ENCODE measurements at regions not wholly inside any gene's neighbourhood (a gene's known extent, or its start where the extent isn't known, plus 50 kb on each side); places are given as distances from the start of the nearest gene placed in this dataset.
"Not testable (repeated sequence)": the region's sequence is repeated elsewhere in the genome, so short reads cannot be mapped to it uniquely, and the experiment has no call there.

- DNase-seq (ENCODE audit: low read depth) = no peak
Observed at GRCh38 chr1:219726480-219727272, 113.8 kb upstream of the ZC3H11B start.

DNA sequence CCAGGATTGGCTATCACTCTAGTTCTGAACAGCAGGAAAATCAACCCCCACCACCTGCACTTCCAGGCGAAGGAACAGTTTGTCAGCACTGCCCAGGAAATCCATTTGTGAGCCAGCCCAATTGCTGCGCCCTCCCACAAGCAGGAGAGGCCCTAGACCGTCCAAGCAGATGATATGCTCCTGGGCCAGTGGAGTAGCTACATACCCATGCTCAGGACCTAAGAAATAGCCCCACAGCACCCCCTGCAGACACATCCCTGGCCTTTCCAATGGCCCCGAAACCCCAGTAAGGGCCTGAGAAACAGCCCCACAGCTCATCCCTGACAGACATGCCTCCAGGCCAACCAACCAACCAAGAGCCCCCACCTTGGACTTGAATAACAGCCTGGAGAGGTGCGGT, 111.5 kb upstream of the ZC3H11B start:
- no peak for DNase-seq (ENCODE audit: low read depth)

GRCh38 chr1:219717536-219717935, 104.6 kb upstream of the ZC3H11B start:
- no peak for DNase-seq (ENCODE audit: low read depth)

GRCh38 chr1:219716611-219717114, 103.8 kb upstream of the ZC3H11B start:
- no peak for DNase-seq (ENCODE audit: low read depth)

DNA sequence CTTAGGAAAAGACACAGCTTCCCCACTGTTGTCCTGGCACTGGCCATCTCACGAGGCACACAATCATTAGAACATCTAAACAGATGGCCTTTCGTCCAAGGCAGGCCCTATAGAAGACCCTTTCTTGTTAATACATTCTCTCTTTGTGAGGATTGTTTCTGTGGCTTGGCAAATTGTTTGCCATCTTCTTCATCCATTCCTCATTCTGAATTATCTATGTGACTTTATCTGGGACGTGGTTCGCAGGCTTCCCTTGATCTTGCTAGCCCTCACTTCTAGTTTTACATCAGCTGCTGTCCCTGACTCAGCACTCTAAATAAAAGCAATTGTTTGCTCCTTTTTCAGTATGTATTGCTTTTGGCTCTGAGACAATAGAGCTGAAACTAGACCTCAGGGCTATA, 101.1 kb upstream of the ZC3H11B start:
- DNase-seq (ENCODE audit: low read depth) = no peak

- no peak for DNase-seq (ENCODE audit: low read depth)
Observed at GRCh38 chr1:219712506-219712905, 99.6 kb upstream of the ZC3H11B start.

- DNase-seq (ENCODE audit: low read depth) = peak; percentile 69
Observed at GRCh38 chr1:219710529-219711194, 97.8 kb upstream of the ZC3H11B start.

- no peak for DNase-seq (ENCODE audit: low read depth)
Observed at GRCh38 chr1:219708919-219709543, 96.1 kb upstream of the ZC3H11B start.

- not testable (repeated sequence) for DNase-seq (ENCODE audit: low read depth)
Observed at GRCh38 chr1:219707885-219708284, 95.0 kb upstream of the ZC3H11B start.

GRCh38 chr1:219704331-219704730, 91.4 kb upstream of the ZC3H11B start:
- not testable (repeated sequence) for DNase-seq (ENCODE audit: low read depth)

DNA sequence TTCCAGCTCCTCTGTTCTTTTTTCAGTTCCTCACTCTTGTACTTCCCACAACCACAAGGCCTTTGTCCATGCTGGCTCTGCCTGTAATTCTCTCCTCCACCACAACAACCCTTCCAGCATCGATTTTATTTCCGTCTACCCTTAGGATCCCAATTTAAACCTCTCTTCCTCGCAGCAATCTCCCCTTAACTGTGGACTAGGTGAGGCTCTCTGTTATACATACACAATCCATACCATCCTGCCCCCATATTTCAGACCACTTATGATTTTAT, 90.4 kb upstream of the ZC3H11B start:
- DNase-seq (ENCODE audit: low read depth) = no peak

GRCh38 chr1:219701476-219701875, 88.6 kb upstream of the ZC3H11B start:
- no peak for DNase-seq (ENCODE audit: low read depth)

GRCh38 chr1:219699870-219700269, 87.0 kb upstream of the ZC3H11B start:
- DNase-seq (ENCODE audit: low read depth) = peak; percentile 37

DNA sequence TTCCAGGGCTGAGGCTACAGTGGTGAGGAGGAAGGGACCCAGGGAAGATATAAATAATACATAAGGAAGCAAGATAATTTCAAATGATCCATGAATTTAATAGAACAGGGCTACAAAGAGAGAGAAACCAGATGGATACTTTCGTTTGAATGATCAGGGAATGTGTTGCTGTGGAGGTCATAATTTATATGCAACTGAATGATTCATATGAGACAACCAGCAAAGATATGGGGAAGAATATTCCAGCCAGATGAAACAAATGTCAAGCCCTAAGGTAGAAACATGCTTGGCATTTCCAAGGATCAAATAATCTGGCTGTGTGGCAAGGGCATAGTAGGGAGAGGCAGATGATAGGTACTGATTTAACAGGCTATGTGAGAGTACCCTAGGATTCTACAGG, 84.8 kb upstream of the ZC3H11B start:
- no peak for DNase-seq (ENCODE audit: low read depth)

DNA sequence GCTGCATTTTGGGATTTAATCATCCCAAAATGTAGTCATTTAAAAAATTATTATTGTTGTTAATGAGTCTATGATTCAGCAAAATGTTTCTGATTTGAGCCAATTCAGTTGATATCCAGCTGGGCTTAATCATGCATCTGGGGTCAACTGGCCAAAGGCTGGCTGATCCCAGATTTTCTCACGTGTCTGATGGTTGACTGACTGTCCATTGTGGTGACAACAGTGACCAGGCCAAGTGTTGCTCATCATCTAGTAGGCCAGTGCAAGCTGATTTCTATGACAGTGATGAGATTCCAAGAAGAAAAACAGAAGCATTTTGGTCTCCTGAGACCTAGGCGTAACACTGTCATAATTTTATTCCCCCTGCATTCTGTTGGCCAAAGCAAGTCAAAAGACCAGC, 80.1 kb upstream of the ZC3H11B start:
- DNase-seq (ENCODE audit: low read depth) = no peak

- no peak for DNase-seq (ENCODE audit: low read depth)
Observed at GRCh38 chr1:219689774-219690173, 76.9 kb upstream of the ZC3H11B start.

- DNase-seq (ENCODE audit: low read depth) = no peak
Observed at GRCh38 chr1:219687779-219688178, 74.9 kb upstream of the ZC3H11B start.

- DNase-seq (ENCODE audit: low read depth) = no peak
Observed at GRCh38 chr1:219686171-219686570, 73.3 kb upstream of the ZC3H11B start.

GRCh38 chr1:219682788-219683187, 69.9 kb upstream of the ZC3H11B start:
- DNase-seq (ENCODE audit: low read depth) = no peak

GRCh38 chr1:219681876-219682275, 69.0 kb upstream of the ZC3H11B start:
- DNase-seq (ENCODE audit: low read depth) = no peak

DNA sequence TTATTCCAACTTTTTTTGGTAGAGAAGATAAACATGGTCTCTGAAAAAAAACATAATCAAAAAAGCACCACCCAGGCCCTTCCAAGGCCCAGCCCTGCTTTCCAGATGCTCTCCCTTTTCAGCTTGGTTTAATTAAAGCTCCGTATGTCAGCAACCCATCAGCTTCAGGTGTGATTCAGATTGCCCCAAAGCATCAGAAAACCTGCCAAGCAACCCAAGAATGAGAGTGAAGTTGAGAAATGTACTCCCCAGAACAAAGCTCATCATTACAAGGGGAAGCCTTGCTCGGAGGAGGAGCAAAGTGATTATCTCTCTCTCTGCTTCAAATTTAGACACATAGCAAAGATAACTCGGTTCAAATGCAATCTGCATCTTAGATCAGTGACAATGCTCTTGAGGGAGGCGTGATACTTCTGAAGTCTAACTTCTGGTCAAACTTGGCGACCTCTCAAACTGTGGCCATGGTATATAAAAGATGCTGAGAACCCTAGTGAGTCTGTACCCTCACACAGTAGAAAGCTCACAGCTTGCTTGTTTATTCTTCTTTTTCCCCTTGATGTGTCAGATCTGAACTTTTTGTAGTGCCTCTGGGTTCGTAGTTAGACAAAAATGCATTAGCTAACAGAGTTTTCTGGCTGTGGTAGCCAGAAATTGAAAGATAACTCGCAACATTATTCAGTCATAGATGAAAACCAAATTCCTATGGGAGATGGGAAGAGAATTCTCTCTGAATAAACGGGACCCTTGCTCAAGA, 63.3 kb upstream of the ZC3H11B start:
- no peak for DNase-seq (ENCODE audit: low read depth)

DNA sequence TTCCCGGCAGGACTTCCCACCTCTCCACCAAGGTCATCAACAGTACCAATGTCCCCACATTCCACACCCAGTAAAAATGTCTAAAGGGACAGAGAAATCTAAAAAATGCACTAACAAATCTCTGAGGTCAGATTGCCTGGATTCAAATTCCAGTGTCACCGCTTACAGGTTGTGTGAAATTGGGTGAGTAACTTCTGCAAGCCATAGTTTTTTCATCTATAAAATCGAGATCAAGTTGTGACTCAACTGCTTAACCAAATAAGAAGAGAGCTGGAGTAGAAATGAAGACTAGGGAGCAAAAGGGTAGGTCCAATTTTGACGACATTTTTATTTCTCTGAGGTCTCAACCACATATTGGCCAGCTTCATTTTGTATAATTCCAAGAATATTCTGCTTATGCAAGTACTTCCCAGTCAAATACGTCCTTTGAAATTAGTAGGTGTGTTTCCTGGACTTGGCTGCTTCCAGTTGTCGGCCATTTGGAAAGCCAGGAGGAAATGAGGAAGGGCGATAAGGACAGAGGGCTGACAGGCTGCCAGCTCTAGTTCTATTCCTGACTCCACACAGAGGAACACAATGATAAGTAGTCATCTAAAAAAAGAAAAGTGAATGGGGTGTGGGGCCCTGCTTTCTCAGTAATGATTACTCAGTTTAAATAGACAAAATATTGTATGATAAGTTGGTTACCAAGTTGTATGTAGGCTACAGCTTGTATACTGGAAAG, 57.7 kb upstream of the ZC3H11B start:
- no peak for DNase-seq (ENCODE audit: low read depth)

Data from renal cortical epithelial cell (primary cell).